ENCODE measurements at regions not wholly inside any gene's neighbourhood (a gene's known extent, or its start where the extent isn't known, plus 50 kb on each side); places are given as distances from the start of the nearest gene placed in this dataset.

DNA sequence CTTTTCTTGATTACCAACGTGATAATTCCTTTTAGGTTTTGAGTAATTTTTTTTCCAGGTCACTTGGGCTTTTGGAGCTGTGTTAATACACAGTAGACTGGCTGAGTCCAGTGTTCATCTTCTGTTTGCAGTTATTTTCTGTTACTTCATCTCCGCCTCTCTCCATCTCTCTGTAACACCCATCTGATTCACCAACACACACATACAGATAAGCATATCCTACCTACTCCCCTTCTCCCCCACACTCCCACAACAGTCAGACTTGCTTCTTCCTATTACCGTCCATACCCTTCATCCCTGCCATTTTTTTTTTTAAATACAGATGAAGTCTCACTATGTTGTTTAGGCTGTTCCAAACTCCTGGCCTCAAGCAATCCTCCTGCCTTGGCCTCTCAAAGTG, 72.7 kb upstream of the MANSC4 start:
- DNase-seq: no peak
- Histone ChIP-seq H3K36me3 (no peaks in the 10 kb centered on the region), H3K4me3 (no peak overlapping the region), H3K27ac (no peak overlapping the region), H3K27me3 (no peaks in the 10 kb centered on the region), H3K4me1 (no peaks in the 10 kb centered on the region), H3K9me3 (no peaks in the 10 kb centered on the region)
- in situ Hi-C loops (cut with MboI; ENCODE audit: low pct_ligation_motif_present in 1 of 4, low pct_unique_long_range_greater_than_20kb in 1 of 4, low sequenced_read_pairs in 3 of 4) (no loop called here), intact Hi-C loops (cut with DNase I; ENCODE audit: low total_unique reads) (no loop called here)
- WGBS, 2 donors (ENCODE audit: low coverage in 1 of 2): 85 to 95% methylated on average over 3 of the region's 3 CpGs
- TF ChIP-seq EP300 (IDR thresholded peaks at IDR 0.05; ENCODE audit: low read depth): no peak
- TF ChIP-seq, protein P1, sequence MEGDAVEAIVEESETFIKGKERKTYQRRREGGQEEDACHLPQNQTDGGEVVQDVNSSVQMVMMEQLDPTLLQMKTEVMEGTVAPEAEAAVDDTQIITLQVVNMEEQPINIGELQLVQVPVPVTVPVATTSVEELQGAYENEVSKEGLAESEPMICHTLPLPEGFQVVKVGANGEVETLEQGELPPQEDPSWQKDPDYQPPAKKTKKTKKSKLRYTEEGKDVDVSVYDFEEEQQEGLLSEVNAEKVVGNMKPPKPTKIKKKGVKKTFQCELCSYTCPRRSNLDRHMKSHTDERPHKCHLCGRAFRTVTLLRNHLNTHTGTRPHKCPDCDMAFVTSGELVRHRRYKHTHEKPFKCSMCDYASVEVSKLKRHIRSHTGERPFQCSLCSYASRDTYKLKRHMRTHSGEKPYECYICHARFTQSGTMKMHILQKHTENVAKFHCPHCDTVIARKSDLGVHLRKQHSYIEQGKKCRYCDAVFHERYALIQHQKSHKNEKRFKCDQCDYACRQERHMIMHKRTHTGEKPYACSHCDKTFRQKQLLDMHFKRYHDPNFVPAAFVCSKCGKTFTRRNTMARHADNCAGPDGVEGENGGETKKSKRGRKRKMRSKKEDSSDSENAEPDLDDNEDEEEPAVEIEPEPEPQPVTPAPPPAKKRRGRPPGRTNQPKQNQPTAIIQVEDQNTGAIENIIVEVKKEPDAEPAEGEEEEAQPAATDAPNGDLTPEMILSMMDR (IDR thresholded peaks at IDR 0.05): no peak
- TF ChIP-seq POLR2AphosphoS5 (IDR thresholded peaks at IDR 0.05): no peak

Data from transverse colon (tissue), 4 donors.